GM12872 (cell line): ENCODE measurements at regions not wholly inside any gene's neighbourhood (a gene's known extent, or its start where the extent isn't known, plus 50 kb on each side); places are given as distances from the start of the nearest gene placed in this dataset.

Source experiments
- TF ChIP-seq, protein P1 (sequence below): IDR thresholded peaks from 3 replicates; pipeline ENCODE4 v1.5.1; 2011; ENCODE audit warnings: low read depth, mild to moderate bottlenecking, low read length, moderate library complexity; ENCODE audit not compliant: insufficient read depth

DNA sequence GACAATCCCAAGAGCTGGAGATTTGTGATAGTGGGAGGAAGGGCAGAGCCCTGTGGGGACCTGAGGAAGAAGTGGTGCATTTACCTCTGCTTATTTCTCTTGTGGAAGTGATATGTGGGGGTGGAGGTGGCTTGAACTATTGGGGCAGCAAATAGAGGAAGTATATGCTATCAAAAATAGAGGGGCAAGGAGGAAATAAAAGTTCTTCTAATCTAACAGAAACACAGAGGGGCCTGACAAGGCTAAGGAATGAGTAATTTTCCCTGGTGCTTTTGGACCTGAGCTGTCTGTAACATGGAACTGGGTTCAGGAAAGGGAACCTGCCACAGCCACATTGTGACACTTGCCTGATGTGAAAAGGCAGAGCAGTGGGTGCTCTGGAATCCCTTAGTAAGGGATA, 378.6 kb upstream of the KLF4 start:
- TF ChIP-seq, protein P1, sequence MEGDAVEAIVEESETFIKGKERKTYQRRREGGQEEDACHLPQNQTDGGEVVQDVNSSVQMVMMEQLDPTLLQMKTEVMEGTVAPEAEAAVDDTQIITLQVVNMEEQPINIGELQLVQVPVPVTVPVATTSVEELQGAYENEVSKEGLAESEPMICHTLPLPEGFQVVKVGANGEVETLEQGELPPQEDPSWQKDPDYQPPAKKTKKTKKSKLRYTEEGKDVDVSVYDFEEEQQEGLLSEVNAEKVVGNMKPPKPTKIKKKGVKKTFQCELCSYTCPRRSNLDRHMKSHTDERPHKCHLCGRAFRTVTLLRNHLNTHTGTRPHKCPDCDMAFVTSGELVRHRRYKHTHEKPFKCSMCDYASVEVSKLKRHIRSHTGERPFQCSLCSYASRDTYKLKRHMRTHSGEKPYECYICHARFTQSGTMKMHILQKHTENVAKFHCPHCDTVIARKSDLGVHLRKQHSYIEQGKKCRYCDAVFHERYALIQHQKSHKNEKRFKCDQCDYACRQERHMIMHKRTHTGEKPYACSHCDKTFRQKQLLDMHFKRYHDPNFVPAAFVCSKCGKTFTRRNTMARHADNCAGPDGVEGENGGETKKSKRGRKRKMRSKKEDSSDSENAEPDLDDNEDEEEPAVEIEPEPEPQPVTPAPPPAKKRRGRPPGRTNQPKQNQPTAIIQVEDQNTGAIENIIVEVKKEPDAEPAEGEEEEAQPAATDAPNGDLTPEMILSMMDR = no peak

DNA sequence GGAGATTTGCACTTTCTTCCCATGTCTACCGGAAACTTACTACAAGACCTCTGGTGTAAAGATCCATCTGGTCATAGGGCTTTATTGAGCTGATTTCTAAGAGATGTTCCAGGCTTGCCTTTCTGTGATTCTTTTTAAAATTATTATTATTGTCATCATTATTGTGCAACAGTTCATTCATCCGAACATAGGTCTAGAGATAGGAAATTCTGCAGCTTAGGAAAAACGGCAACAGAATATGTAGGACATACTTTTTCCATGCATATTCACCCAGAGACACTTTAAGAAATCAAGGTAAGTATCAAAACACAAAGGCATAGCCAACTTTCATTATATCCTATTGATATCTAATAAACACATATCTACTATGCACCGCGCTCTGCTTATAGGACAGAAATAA, 378.2 kb upstream of the KLF4 start:
- TF ChIP-seq, protein P1 = no peak

GRCh38 chr9:107866711-107867311, 377.2 kb upstream of the KLF4 start:
- TF ChIP-seq, protein P1 = no peak

- TF ChIP-seq, protein P1 = no peak
These were observed 373.8 kb upstream of the KLF4 start for GRCh38 chr9:107863396-107863795.

DNA sequence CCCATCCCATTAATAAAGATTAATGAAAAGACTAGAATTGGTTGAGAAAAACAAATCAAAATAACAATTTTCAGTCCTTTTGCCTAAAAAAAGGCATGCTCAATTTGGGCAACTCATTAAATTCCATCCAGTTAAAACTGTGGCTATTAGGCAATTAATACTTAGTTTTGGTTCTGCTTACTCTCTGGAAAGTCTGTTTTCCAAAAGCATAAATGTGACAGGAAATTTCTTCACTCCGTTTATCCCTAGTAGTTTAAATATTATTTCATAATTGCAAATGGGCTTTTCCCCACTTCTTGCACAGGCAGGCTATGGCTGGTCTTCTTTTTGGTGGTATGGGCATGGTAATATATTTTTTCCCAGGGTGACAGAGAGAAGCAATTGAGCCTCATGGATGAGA, 373.3 kb upstream of the KLF4 start:
- TF ChIP-seq, protein P1 = no peak

DNA sequence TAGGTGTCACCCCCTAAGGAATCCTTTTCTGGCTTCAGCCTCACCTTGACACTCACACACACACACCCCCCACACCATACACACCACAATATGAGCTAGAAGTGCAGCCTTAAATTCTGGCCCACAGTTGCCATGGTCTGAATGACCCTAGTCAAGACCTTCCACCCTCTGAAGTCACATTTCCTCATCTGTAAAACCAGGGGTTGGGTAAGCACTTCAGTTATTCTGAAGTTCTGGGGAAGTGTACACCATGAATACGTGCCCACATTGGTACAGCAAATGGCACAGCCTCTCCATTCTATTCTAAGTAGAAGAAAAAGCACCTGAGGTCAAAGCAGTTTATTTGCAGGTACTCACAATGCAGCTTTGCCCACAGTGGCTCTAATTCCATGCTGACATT, 372.8 kb upstream of the KLF4 start:
- TF ChIP-seq, protein P1 = no peak

- TF ChIP-seq, protein P1 = no peak
These were observed 371.5 kb upstream of the KLF4 start for GRCh38 chr9:107861075-107861474.
